ENCODE measurements at regions not wholly inside any gene's neighbourhood (a gene's known extent, or its start where the extent isn't known, plus 50 kb on each side); places are given as distances from the start of the nearest gene placed in this dataset.

DNA sequence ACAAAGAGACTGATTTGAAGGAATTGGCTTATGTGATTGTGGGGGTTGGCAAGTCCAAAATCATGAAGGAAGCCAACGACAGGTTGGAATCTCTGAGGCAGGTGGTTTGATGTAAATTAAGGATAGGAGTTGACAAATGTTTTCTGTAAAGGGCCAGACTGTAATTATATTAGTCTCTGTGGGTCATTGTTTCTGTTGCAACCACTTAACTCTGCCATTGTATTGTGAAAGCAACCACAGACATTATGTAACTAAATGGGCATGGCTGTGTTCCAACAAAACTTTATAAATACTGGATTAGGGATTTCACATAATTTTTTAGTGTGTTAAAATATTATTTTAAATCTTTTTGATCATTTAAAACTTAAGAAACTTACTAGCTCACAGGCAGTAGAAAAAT, 199.2 kb upstream of the MYLIP start:
- H3K27ac ChIP-seq = no peak overlapping the region
- 13% methylated on average over 1 of the region's 1 CpG for WGBS (ENCODE audit: missing lambda C conversion rate)
- H3K4me2 ChIP-seq = no peak overlapping the region
- no peaks in the 10 kb centered on the region for H3K9me3 ChIP-seq
- H3K4me1 ChIP-seq = no peaks in the 10 kb centered on the region
- TF ChIP-seq CHD4 (IDR thresholded peaks at IDR 0.05; ENCODE audit: borderline replicate concordance) = no peak
- TF ChIP-seq MAFK (IDR thresholded peaks at IDR 0.05; ENCODE audit: partially characterized antibody) = no peak
- TF ChIP-seq, protein P1, sequence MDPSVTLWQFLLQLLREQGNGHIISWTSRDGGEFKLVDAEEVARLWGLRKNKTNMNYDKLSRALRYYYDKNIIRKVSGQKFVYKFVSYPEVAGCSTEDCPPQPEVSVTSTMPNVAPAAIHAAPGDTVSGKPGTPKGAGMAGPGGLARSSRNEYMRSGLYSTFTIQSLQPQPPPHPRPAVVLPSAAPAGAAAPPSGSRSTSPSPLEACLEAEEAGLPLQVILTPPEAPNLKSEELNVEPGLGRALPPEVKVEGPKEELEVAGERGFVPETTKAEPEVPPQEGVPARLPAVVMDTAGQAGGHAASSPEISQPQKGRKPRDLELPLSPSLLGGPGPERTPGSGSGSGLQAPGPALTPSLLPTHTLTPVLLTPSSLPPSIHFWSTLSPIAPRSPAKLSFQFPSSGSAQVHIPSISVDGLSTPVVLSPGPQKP (IDR thresholded peaks at IDR 0.05; ENCODE audit: low read depth, low read length) = no peak
- TF ChIP-seq CBX2 (IDR thresholded peaks at IDR 0.05; ENCODE audit: borderline replicate concordance, low read depth) = no peak
- TF ChIP-seq, protein P2, sequence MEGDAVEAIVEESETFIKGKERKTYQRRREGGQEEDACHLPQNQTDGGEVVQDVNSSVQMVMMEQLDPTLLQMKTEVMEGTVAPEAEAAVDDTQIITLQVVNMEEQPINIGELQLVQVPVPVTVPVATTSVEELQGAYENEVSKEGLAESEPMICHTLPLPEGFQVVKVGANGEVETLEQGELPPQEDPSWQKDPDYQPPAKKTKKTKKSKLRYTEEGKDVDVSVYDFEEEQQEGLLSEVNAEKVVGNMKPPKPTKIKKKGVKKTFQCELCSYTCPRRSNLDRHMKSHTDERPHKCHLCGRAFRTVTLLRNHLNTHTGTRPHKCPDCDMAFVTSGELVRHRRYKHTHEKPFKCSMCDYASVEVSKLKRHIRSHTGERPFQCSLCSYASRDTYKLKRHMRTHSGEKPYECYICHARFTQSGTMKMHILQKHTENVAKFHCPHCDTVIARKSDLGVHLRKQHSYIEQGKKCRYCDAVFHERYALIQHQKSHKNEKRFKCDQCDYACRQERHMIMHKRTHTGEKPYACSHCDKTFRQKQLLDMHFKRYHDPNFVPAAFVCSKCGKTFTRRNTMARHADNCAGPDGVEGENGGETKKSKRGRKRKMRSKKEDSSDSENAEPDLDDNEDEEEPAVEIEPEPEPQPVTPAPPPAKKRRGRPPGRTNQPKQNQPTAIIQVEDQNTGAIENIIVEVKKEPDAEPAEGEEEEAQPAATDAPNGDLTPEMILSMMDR (IDR thresholded peaks at IDR 0.05) = no peak
- TF ChIP-seq RARB (CRISPR knock-in tag; IDR thresholded peaks at IDR 0.05) = no peak
- no peak for TF ChIP-seq PHF8 (IDR thresholded peaks at IDR 0.05; ENCODE audit: borderline replicate concordance, low read depth)
- ChIA-PET POLR2A (no interaction called here), CTCF (no interaction called here)
- no peak overlapping the region for H3K4me3 ChIP-seq
- no peak for ATAC-seq
- no peak for FAIRE-seq
- no peak for DNase-seq (ENCODE audit: low read depth in 1 of 2, low spot score in 1 of 2)

DNA sequence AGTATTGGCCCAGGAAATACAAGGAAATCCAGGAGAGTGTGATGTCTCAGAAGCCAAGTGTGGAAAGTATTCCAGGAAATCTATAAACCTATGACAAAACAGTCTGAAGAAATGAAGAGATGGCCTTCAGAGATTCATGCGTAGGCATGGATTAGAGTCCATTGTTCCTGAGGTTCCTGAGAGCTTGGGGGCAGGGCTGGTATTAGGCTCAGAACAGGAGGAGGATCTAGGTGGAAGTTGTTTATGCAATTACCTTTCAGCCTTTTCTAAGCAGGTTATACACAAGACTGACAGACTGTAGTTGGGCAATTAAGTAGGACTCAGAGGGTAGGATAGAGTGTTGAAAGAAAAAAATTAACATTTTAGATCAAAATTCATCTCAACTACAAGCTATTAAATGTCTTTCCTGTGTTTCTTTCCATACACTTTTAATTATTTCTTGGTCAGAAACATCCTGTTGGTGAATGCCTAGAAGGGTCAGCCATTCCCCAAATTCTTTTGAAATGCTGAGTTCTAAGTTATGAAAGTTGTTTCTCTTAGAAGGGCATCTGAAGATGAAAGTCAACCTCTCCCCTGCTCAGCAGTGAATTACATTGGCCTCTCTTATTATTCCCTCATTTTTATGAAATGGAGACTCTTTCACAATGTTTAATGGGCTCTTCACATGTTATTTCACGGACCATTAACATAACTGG, 201.2 kb upstream of the MYLIP start:
- no peak for FAIRE-seq

More for the DNA sequence above, 201.2 kb upstream of the MYLIP start:
- ChIA-PET POLR2A (no interaction called here), CTCF (no interaction called here)
- Histone ChIP-seq H3K9me3 (no peaks in the 10 kb centered on the region), H3K27ac (no peak overlapping the region), H3K4me1 (no peaks in the 10 kb centered on the region), H3K4me2 (no peak overlapping the region), H3K4me3 (no peak overlapping the region)
- WGBS (ENCODE audit: missing lambda C conversion rate) = 45% methylated on average over 2 of the region's 2 CpGs
- TF ChIP-seq TFCP2L1 (CRISPR knock-in tag; IDR thresholded peaks at IDR 0.05) (no peak), BHLHE40 (IDR thresholded peaks at IDR 0.05; ENCODE audit: low read depth, low read length) (no peak), EHMT2 (IDR thresholded peaks at IDR 0.05; ENCODE audit: low read depth) (no peak)
- TF ChIP-seq, protein P3, sequence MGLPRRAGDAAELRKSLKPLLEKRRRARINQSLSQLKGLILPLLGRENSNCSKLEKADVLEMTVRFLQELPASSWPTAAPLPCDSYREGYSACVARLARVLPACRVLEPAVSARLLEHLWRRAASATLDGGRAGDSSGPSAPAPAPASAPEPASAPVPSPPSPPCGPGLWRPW (IDR thresholded peaks at IDR 0.05) = no peak
- TF ChIP-seq, protein P4, sequence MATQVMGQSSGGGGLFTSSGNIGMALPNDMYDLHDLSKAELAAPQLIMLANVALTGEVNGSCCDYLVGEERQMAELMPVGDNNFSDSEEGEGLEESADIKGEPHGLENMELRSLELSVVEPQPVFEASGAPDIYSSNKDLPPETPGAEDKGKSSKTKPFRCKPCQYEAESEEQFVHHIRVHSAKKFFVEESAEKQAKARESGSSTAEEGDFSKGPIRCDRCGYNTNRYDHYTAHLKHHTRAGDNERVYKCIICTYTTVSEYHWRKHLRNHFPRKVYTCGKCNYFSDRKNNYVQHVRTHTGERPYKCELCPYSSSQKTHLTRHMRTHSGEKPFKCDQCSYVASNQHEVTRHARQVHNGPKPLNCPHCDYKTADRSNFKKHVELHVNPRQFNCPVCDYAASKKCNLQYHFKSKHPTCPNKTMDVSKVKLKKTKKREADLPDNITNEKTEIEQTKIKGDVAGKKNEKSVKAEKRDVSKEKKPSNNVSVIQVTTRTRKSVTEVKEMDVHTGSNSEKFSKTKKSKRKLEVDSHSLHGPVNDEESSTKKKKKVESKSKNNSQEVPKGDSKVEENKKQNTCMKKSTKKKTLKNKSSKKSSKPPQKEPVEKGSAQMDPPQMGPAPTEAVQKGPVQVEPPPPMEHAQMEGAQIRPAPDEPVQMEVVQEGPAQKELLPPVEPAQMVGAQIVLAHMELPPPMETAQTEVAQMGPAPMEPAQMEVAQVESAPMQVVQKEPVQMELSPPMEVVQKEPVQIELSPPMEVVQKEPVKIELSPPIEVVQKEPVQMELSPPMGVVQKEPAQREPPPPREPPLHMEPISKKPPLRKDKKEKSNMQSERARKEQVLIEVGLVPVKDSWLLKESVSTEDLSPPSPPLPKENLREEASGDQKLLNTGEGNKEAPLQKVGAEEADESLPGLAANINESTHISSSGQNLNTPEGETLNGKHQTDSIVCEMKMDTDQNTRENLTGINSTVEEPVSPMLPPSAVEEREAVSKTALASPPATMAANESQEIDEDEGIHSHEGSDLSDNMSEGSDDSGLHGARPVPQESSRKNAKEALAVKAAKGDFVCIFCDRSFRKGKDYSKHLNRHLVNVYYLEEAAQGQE (IDR thresholded peaks at IDR 0.05) = no peak
- TF ChIP-seq, protein P2 (IDR thresholded peaks at IDR 0.05) = no peak
- no peak for DNase-seq (ENCODE audit: low read depth in 1 of 2, low spot score in 1 of 2)
- no peak for ATAC-seq

Data from A549 (cell line).